ENCODE measurements at regions not wholly inside any gene's neighbourhood (a gene's known extent, or its start where the extent isn't known, plus 50 kb on each side); places are given as distances from the start of the nearest gene placed in this dataset.

DNA sequence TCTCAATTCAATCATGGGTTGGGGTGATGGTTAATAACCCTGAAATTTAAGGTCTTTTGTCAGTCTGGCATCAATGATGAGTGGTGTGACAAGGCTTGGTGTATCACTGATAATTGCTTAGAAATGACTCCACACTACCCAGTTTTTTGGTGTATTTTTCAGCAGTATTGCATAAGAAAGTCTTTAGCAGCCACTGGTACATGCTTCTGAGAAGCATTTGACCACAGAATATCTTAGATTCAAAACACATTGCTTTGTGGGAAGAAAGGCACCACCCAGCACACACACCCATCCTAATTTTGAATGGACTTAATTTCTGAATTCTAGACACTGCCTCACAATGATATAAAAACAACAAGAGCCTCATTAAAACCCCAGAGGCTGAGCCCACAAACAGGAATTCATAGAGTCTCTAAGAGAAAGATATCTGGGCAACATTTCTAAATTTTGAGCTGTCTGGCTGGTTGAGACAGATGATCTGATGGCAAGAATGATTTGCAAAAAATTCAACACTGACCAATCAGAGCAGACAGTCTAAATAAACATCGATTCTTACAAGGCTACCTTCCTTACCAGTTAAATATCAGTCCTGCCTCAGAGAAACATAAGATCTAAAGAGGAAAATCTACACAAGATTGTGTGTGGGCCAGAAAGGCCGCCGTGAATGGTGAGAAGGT, 114.7 kb upstream of the CYP1B1 start:
- Mint-ChIP-seq H3K36me3 (no peaks in the 10 kb centered on the region), H3K27ac (no peak overlapping the region), H3K4me3 (no peak overlapping the region), H3K9me3 (no peaks in the 10 kb centered on the region), H3K4me1 (no peaks in the 10 kb centered on the region)
- DNase-seq (ENCODE audit: low spot score in 2 of 2): no peak
- no peak for ATAC-seq

DNA sequence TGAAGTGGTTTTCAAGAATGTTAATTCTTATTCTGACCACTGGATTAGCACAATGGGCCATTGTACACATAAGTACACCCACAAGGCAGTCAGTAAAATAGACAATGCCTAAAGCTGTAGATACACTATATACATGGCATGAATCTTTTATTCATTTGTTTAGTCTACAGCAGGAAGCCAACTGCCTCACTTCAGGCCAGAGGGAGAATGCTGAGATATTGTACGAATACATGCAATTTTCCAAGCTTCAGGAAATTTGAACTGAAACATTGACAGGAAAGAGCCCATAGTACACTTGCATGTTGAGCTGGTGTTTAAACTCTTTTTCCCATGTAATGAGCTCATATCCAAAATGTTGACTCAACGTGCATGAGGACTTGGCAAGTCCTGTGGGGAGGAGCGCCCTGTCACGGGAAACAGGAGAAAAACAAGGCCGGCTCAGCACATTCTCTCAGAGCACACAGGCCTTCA, 111.6 kb upstream of the CYP1B1 start:
- Mint-ChIP-seq H3K4me1 (peaks cover 11% of the 10 kb centered on the region), H3K4me3 (no peak overlapping the region), H3K9me3 (no peaks in the 10 kb centered on the region), H3K36me3 (no peaks in the 10 kb centered on the region), H3K27ac (no peak overlapping the region)
- ATAC-seq (no peak), DNase-seq (ENCODE audit: low spot score in 2 of 2) (no peak)

DNA sequence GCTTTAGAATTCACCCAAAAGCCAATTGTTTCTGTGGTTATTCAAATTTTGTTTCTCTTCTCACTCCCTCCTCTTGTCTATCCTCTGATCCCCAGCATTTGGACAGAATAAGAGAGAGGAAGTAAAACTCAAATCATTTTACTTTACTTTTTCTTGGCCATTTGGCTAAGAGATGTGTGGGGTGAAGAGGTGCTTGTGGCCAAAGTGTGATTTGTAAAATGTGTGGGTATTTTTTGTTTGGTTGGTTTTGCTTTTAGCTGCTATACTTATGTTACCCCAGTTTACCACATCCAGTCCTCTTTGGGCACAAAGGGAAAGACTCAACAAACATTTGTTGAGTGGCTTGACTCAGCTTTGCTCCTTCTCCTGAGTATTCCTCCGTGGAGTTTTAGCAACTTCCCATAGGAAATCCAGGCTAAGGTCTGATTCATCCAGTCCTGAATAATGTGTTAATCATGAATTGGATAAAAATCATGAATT, 109.1 kb upstream of the CYP1B1 start:
- Mint-ChIP-seq H3K4me3 (no peak overlapping the region), H3K36me3 (no peaks in the 10 kb centered on the region), H3K4me1 (peaks cover 11% of the 10 kb centered on the region), H3K27ac (no peak overlapping the region), H3K9me3 (no peaks in the 10 kb centered on the region)
- DNase-seq (ENCODE audit: low spot score in 2 of 2) (no peak), ATAC-seq (peak; percentile 68)

DNA sequence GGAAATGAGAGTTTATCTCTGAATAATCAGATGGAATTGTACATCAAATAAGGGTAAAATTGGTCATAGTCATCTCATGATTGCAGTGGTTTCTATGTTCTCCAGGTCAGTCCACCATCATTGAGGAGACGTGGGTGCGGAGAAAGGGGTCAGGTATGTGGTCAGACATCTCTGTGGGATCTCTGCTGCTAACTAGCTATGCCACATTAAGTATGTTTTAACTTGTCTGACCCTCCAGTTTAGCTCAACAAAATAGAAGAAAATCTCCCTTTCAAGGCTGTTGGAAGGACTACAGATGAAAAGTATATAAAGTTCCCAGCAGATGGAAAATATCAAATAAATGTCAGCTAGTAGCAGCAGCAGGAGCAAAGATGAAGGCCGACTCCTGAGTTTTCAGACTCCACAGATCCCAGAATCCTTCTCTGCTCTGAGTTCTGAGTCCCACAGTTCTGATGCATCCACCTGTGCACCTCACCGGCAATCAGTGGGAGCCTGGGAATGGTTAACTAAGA, 106.6 kb upstream of the CYP1B1 start:
- DNase-seq (ENCODE audit: low spot score in 2 of 2) (no peak), ATAC-seq (no peak)
- H3K27ac Mint-ChIP-seq: no peak overlapping the region
- H3K9me3 Mint-ChIP-seq: no peaks in the 10 kb centered on the region
- H3K4me3 Mint-ChIP-seq: no peak overlapping the region
- peaks cover 11% of the 10 kb centered on the region for H3K4me1 Mint-ChIP-seq
- H3K36me3 Mint-ChIP-seq: no peaks in the 10 kb centered on the region

DNA sequence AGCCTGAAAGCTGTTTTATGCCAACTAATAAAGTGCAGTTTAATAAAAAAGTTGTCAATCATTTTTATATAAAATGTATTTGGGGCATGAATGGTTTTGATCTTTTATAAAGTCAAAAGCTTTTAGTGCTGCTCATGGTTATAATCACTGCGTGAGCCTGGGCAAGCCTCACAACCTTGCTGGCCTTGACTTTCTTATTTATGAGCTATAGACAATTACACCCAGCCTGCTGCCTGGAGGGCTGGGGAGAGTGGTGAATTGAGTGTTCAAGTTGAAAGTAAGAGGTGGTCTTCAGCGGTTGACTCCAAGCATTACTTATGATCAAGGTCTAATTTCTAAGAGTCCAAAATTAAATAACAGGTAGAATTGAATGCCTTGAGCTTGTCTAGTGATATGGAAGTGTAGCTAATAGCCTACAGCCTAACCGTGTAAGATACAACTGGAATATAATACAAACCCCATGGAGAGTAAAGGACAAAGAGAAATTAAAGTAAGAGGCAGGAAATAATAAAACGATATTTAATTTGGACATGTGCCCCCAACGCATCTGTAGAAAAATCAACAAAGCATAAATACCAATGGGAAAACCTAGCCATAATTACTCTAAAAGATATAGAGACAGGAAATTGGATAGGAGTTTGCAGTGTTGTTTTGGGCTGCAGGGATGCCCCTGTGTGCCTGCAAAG, 106.0 kb upstream of the CYP1B1 start:
- Mint-ChIP-seq H3K27ac (no peak overlapping the region), H3K4me1 (peaks cover 11% of the 10 kb centered on the region)
- ATAC-seq: no peak

DNA sequence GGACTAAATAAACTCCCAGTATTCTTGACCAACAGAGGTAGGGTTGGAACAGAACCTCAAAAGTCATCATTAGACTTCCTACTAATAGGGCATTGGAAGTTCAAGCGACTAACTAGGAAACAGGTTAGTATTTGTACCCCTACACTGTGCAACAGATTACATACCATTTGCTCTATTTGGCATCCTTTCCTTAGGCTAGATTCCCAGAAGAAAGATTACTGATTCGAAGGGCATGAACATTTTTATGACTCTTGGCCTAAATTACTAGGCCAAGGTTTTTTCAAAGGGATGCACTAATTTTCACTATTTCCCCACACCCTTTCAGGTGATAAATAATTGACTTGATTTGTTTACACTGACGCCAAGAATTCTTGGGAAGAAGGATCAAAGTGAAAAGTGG, 104.8 kb upstream of the CYP1B1 start:
- ATAC-seq (no peak), DNase-seq (ENCODE audit: low spot score in 2 of 2) (no peak)
- H3K27ac Mint-ChIP-seq: no peak overlapping the region
- no peak overlapping the region for H3K4me3 Mint-ChIP-seq
- peaks cover 11% of the 10 kb centered on the region for H3K4me1 Mint-ChIP-seq
- H3K9me3 Mint-ChIP-seq: no peaks in the 10 kb centered on the region
- H3K36me3 Mint-ChIP-seq: no peaks in the 10 kb centered on the region

More for the DNA sequence above, 106.0 kb upstream of the CYP1B1 start:
- Mint-ChIP-seq H3K36me3 (no peaks in the 10 kb centered on the region), H3K9me3 (no peaks in the 10 kb centered on the region), H3K4me3 (no peak overlapping the region)
- no peak for DNase-seq (ENCODE audit: low spot score in 2 of 2)

DNA sequence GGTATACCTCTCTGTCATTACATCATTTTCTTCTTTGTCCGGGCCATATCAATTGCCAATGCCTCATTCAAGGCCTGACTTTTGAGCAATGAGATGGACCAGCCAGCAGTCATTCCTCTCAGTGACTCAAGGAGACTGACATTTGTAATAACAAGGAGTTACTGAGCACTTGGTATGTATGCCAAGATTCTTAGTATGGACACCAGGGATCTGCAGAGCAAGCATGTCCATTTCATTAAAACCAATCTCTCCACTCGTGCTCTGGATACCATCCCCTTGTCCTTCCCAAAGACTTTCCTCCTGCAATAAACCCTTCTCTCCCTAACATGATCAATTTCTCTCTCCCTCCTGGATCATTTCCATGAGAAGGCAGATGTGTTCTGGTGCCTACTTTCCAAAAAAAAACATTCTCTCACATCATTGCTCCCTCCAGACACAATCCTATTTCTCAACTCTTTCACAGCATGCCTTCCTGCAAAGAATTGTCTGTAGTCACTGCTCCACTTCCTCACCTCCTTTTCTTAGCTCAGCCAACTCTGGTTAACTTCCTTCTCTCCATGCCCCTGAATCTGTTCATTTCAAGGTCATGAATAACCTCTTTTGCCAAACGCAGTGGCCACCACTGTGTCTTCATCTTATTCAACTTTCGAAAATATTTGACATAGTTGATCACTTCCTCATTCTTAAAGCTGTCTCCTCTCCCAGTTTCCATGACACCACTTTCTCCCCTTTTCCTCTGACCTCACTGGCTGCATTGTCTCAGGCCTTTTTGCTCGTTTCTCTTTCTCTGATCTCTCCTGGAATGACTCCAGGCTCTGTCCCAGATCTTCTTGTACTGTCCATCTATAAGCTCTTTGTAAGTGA, 102.8 kb upstream of the CYP1B1 start:
- ATAC-seq (no peak), DNase-seq (ENCODE audit: low spot score in 2 of 2) (no peak)
- no peaks in the 10 kb centered on the region for H3K9me3 Mint-ChIP-seq
- H3K4me1 Mint-ChIP-seq: no peaks in the 10 kb centered on the region
- H3K4me3 Mint-ChIP-seq: no peak overlapping the region
- no peaks in the 10 kb centered on the region for H3K36me3 Mint-ChIP-seq
- H3K27ac Mint-ChIP-seq: no peak overlapping the region

DNA sequence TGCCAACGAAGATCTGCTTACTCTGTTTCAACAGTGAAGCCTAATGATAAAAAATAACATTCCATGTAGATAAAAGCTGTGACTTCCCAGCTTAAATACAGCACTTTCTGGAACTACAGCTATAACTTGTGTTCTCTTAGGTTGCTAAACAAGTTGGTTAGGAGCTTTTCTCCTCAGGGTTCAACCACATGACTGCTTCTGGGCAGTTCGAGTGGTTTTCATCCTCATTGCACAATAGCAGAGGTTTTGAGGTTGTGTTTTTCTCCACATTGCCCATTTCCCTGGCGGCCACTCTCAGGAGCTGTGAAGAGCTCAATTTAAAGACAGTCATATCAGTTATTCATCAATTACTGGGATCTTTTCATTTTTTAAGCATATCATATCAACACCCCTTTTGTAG, 102.2 kb upstream of the CYP1B1 start:
- H3K9me3 Mint-ChIP-seq: no peaks in the 10 kb centered on the region
- DNase-seq (ENCODE audit: low spot score in 2 of 2): no peak
- no peaks in the 10 kb centered on the region for H3K4me1 Mint-ChIP-seq
- ATAC-seq: no peak
- no peak overlapping the region for H3K27ac Mint-ChIP-seq
- no peak overlapping the region for H3K4me3 Mint-ChIP-seq
- H3K36me3 Mint-ChIP-seq: no peaks in the 10 kb centered on the region

DNA sequence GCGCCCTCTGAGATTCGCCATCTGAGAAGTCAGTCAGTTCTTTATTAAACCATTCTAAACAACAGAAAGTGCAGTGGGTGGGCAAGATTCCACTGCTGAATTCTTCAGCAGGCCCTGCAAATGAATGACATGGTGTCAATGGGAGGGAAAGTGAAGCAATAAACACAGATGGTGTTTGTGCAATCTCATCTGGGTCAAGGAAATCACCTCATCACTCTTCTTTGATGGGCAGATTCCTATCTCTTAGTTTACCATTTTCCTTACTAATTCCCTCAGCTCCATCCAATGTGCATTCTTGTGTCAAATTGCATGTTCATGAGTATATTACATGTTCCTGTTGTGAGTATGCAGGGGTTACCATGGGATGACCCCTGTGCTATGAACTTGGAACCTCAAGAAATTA, 100.7 kb upstream of the CYP1B1 start:
- no peak overlapping the region for H3K4me3 Mint-ChIP-seq
- DNase-seq (ENCODE audit: low spot score in 2 of 2) (no peak), ATAC-seq (peak; percentile 42)
- no peaks in the 10 kb centered on the region for H3K9me3 Mint-ChIP-seq
- no peaks in the 10 kb centered on the region for H3K36me3 Mint-ChIP-seq
- H3K27ac Mint-ChIP-seq: no peak overlapping the region
- H3K4me1 Mint-ChIP-seq: no peaks in the 10 kb centered on the region

DNA sequence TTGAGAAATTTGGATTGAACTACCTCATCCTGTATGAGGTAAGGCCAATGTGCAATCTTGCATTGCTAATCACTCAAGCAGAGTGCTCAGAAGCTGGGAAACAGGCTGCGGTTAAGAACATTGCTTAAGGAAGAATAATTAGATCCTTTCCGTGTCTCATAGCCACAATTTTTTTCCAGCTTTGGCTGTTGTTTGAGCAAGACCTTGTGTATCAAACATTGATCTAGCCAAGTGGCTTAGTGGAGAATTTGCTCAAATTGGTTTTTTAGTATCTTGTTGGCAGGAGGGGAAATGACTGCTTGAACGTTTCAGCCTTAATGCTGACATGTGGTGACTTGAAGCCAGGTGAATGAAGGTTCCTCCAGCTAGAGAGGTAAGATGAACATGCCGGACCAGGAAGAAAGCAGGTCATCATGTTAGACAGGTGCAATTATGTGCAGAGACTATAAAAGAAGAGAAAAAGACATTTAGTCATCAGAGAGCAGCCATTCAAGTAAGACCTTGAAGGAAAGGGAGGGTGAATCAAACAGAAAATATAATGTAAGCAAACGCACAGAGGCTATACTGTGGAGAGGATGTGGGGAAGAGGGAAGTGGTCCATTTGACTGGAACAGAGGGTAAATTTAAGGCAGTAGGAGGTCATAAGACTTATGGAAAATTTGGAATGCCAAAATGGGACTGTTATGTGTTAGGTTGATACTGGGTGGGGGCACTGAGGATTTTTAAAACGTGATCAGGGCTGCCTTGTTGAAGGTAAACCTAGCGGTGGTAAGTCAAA, 98.9 kb upstream of the CYP1B1 start:
- H3K36me3 Mint-ChIP-seq: no peaks in the 10 kb centered on the region
- ATAC-seq (no peak), DNase-seq (ENCODE audit: low spot score in 2 of 2) (no peak)
- H3K4me1 Mint-ChIP-seq: no peaks in the 10 kb centered on the region
- no peak overlapping the region for H3K27ac Mint-ChIP-seq
- H3K4me3 Mint-ChIP-seq: no peak overlapping the region
- no peaks in the 10 kb centered on the region for H3K9me3 Mint-ChIP-seq

DNA sequence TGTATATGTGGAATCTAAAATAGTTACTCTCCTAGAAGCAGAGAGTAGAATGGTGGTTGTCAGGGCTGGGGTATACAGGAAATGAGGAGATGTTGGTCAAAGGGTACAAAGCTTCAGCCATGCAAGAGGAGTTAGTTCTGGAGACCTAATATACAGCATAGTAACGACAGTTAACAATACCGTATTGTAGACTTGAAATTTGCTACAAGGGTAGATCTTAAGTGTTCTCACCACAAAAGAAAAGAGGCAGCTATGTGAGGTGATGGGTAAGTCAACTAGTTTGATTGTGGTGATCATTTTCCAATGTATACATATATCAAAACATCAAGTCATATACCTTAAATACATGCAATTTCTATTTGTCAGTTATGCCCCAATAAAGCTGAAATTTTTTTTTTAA, 98.2 kb upstream of the CYP1B1 start:
- no peaks in the 10 kb centered on the region for H3K36me3 Mint-ChIP-seq
- no peak for DNase-seq (ENCODE audit: low spot score in 2 of 2)
- no peak for ATAC-seq
- H3K4me1 Mint-ChIP-seq: no peaks in the 10 kb centered on the region
- no peak overlapping the region for H3K27ac Mint-ChIP-seq
- H3K4me3 Mint-ChIP-seq: no peak overlapping the region
- no peaks in the 10 kb centered on the region for H3K9me3 Mint-ChIP-seq

DNA sequence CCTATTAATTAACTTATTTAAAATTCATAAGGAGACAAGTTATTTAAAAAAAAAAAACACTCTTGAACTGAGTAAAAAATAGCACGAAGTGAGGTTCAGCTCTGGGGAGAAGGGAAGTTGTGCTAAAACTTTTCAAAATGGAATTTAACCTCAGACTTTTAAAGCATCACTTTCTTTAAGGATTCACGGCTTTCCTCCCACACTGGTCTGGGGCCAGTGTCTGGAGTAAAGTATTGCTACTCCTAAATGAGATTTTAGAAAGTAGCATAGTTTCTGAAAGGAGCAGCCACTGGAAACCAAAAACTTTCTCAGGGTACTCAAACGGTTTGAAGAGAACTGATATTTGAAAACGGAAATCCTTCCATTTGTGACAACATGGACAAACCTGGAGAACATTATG, 97.7 kb upstream of the CYP1B1 start:
- DNase-seq (ENCODE audit: low spot score in 2 of 2) (no peak), ATAC-seq (no peak)
- Mint-ChIP-seq H3K27ac (no peak overlapping the region), H3K4me1 (no peaks in the 10 kb centered on the region), H3K9me3 (no peaks in the 10 kb centered on the region), H3K36me3 (no peaks in the 10 kb centered on the region), H3K4me3 (no peak overlapping the region)

DNA sequence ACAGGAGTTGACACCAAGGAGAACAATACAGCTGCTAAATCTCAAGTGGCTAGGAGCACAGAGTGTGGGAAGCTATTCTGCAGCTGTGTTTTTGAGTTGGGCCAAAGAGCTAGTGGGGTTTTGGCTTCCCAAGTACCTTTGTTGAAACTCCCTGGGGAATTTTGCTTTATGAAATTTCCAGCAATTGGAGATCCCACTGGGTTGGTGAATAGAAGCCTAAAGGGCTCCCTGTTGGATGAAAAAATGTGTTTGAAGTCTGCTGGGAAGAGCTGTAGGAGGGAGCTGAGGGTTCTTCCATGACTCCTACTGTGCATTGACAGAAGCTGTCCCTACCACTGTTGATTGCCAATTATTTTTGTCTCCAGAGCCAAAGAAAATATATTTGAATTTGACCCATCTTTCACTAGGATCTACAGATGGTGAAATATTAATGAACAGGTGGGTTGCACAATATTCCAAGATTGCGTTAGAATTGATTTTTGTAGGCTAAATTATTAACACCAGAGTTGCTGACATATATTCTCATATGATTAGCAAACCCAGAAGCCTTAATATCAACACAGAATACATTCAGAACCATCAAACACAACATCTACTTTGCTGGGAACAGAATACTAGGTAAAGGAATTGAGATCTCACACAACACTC, 95.4 kb upstream of the CYP1B1 start:
- H3K9me3 Mint-ChIP-seq: no peaks in the 10 kb centered on the region
- no peak overlapping the region for H3K4me3 Mint-ChIP-seq
- ATAC-seq: no peak

DNA sequence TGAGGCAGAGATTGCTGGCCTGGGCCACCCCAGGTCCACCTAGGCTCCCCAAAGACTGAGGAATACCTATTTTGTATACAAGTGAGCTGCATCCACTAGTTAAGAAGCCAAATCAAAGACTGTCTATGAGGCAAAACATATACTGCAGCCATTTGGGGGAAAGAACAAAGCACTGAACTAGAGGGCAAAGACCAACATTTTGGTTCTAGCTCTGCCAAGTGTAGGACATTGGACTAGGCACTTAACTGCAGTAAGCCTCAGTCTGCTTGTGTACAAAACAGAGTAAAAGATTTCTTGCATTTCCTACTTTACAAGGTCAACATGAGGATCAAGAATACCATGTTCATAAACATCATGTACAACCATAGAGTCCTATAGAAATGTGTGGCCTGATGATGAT, 94.8 kb upstream of the CYP1B1 start:
- Mint-ChIP-seq H3K36me3 (no peaks in the 10 kb centered on the region), H3K9me3 (no peaks in the 10 kb centered on the region), H3K4me3 (no peak overlapping the region), H3K27ac (no peak overlapping the region), H3K4me1 (no peaks in the 10 kb centered on the region)
- ATAC-seq: no peak
- no peak for DNase-seq (ENCODE audit: low spot score in 2 of 2)

More for the DNA sequence above, 95.4 kb upstream of the CYP1B1 start:
- Mint-ChIP-seq H3K27ac (no peak overlapping the region), H3K4me1 (no peaks in the 10 kb centered on the region), H3K36me3 (no peaks in the 10 kb centered on the region)
- DNase-seq (ENCODE audit: low spot score in 2 of 2): no peak

Measured in stimulated activated effector memory CD8-positive, alpha-beta T cell treated with anti-CD3 and anti-CD28 coated beads, Interleukin-12 subunit alpha, Interleukin-12 subunit beta, amount 100 ng/mL, for 72 hours (primary cell).